ENCODE measurements at regions not wholly inside any gene's neighbourhood (a gene's known extent, or its start where the extent isn't known, plus 50 kb on each side); places are given as distances from the start of the nearest gene placed in this dataset.
A peak's percentile ranks its signal among the peaks of the same experiment; 100 is the strongest.

- H3K36me3 ChIP-seq (ENCODE audit: control insufficient read depth, insufficient read depth, low read length), result no peaks in the 10 kb centered on the region
- no peak overlapping the region for H2AFZ ChIP-seq (ENCODE audit: low read length)
- no peaks in the 10 kb centered on the region for H3K27me3 ChIP-seq (ENCODE audit: control insufficient read depth, insufficient read depth, low read length)
- no peaks in the 10 kb centered on the region for H4K20me1 ChIP-seq (ENCODE audit: control insufficient read depth, extremely low read depth, insufficient read depth, low read length)
- H3K27ac ChIP-seq (ENCODE audit: insufficient read depth, low read length), result no peak overlapping the region
- DNase-seq (ENCODE audit: low read depth in 2 of 2), result no peak
- no peak overlapping the region for H3K4me3 ChIP-seq (replicated peaks in 1 of 4; ENCODE audit: control extremely low read depth in 1 of 4, insufficient read depth in 1 of 4, low read depth in 3 of 4, low read length in 4 of 4)
- TF ChIP-seq CTCF (conservative IDR thresholded peaks at IDR 0.05 in 1 of 2, IDR thresholded peaks at IDR 0.05 in 1 of 2; ENCODE audit: low read depth in 1 of 2, low read length in 2 of 2), result no peak
- TF ChIP-seq EZH2 (IDR thresholded peaks at IDR 0.05; ENCODE audit: low read length, missing control alignments), result no peak
- H3K9ac ChIP-seq (ENCODE audit: insufficient read depth, low read length), result no peak overlapping the region
- no peaks in the 10 kb centered on the region for H3K79me2 ChIP-seq (ENCODE audit: control insufficient read depth, insufficient read depth, low read length)
- no peaks in the 10 kb centered on the region for H3K9me3 ChIP-seq (ENCODE audit: control insufficient read depth, insufficient read depth, low read depth, low read length)
- H3K4me1 ChIP-seq (ENCODE audit: control insufficient read depth, extremely low read depth, insufficient read depth, low read length), result peaks cover 19% of the 10 kb centered on the region
- no peak overlapping the region for H3K4me2 ChIP-seq (ENCODE audit: extremely low read depth, insufficient read depth, low read length)
Observed at GRCh38 chr1:219090607-219091006, 83.1 kb upstream of the LYPLAL1 start.

- Histone ChIP-seq H3K4me2 (ENCODE audit: extremely low read depth, insufficient read depth, low read length) (no peak overlapping the region), H4K20me1 (ENCODE audit: control insufficient read depth, extremely low read depth, insufficient read depth, low read length) (no peaks in the 10 kb centered on the region), H2AFZ (ENCODE audit: low read length) (no peak overlapping the region), H3K79me2 (ENCODE audit: control insufficient read depth, insufficient read depth, low read length) (no peaks in the 10 kb centered on the region), H3K27me3 (ENCODE audit: control insufficient read depth, insufficient read depth, low read length) (no peaks in the 10 kb centered on the region), H3K27ac (ENCODE audit: insufficient read depth, low read length) (no peak overlapping the region), H3K36me3 (ENCODE audit: control insufficient read depth, insufficient read depth, low read length) (no peaks in the 10 kb centered on the region), H3K4me1 (ENCODE audit: control insufficient read depth, extremely low read depth, insufficient read depth, low read length) (peaks cover 14% of the 10 kb centered on the region), H3K9ac (ENCODE audit: insufficient read depth, low read length) (no peak overlapping the region), H3K4me3 (replicated peaks in 1 of 4; ENCODE audit: control extremely low read depth in 1 of 4, insufficient read depth in 1 of 4, low read depth in 3 of 4, low read length in 4 of 4) (no peak overlapping the region), H3K9me3 (ENCODE audit: control insufficient read depth, insufficient read depth, low read depth, low read length) (no peaks in the 10 kb centered on the region)
- peak; percentile 31 to 83 for DNase-seq (ENCODE audit: low read depth in 2 of 2)
- TF ChIP-seq EZH2 (IDR thresholded peaks at IDR 0.05; ENCODE audit: low read length, missing control alignments), result no peak
- no peak for TF ChIP-seq CTCF (conservative IDR thresholded peaks at IDR 0.05 in 1 of 2, IDR thresholded peaks at IDR 0.05 in 1 of 2; ENCODE audit: low read depth in 1 of 2, low read length in 2 of 2)
Observed at GRCh38 chr1:219092206-219092605, 81.5 kb upstream of the LYPLAL1 start.

GRCh38 chr1:219099307-219099706, 74.4 kb upstream of the LYPLAL1 start:
- Histone ChIP-seq H3K36me3 (ENCODE audit: control insufficient read depth, insufficient read depth, low read length) (no peaks in the 10 kb centered on the region), H3K9ac (ENCODE audit: insufficient read depth, low read length) (no peak overlapping the region), H3K4me1 (ENCODE audit: control insufficient read depth, extremely low read depth, insufficient read depth, low read length) (no peaks in the 10 kb centered on the region), H3K27me3 (ENCODE audit: control insufficient read depth, insufficient read depth, low read length) (no peaks in the 10 kb centered on the region), H3K4me2 (ENCODE audit: extremely low read depth, insufficient read depth, low read length) (no peak overlapping the region), H2AFZ (ENCODE audit: low read length) (no peak overlapping the region), H3K79me2 (ENCODE audit: control insufficient read depth, insufficient read depth, low read length) (no peaks in the 10 kb centered on the region), H3K27ac (ENCODE audit: insufficient read depth, low read length) (no peak overlapping the region), H4K20me1 (ENCODE audit: control insufficient read depth, extremely low read depth, insufficient read depth, low read length) (no peaks in the 10 kb centered on the region), H3K4me3 (replicated peaks in 1 of 4; ENCODE audit: control extremely low read depth in 1 of 4, insufficient read depth in 1 of 4, low read depth in 3 of 4, low read length in 4 of 4) (no peak overlapping the region), H3K9me3 (ENCODE audit: control insufficient read depth, insufficient read depth, low read depth, low read length) (no peaks in the 10 kb centered on the region)
- TF ChIP-seq CTCF (conservative IDR thresholded peaks at IDR 0.05 in 1 of 2, IDR thresholded peaks at IDR 0.05 in 1 of 2; ENCODE audit: low read depth in 1 of 2, low read length in 2 of 2), result no peak
- no peak for TF ChIP-seq EZH2 (IDR thresholded peaks at IDR 0.05; ENCODE audit: low read length, missing control alignments)
- DNase-seq (ENCODE audit: low read depth in 2 of 2), result no peak
